ENCODE measurements at regions not wholly inside any gene's neighbourhood (a gene's known extent, or its start where the extent isn't known, plus 50 kb on each side); places are given as distances from the start of the nearest gene placed in this dataset.
"Not testable (repeated sequence)": the region's sequence is repeated elsewhere in the genome, so short reads cannot be mapped to it uniquely, and the experiment has no call there.

GRCh38 chr21:6125549-6126240 lies 4395.7 kb upstream of the TPTE start:
- H3K4me1 ChIP-seq; H3K4me3 ChIP-seq; ATAC-seq; intact Hi-C loops (cut with DNase I); H3K9me3 ChIP-seq; H3K27ac ChIP-seq; H3K27me3 ChIP-seq; H3K36me3 ChIP-seq (replicated peaks in 1 of 2; ENCODE audit: insufficient read depth in 1 of 2, low read depth in 2 of 2): not testable (repeated sequence)
- peak in 2 of 4 donors; percentile 3 to 7 for DNase-seq
- 100% methylated on average over 1 of the region's 24 CpGs; no CpG with 5 or more reads in 1 of the 2 donors for WGBS, 2 donors

GRCh38 chr21:6126976-6127732 lies 4394.2 kb upstream of the TPTE start:
- H3K9me3 ChIP-seq; H3K4me1 ChIP-seq; ATAC-seq; H3K4me3 ChIP-seq; H3K27ac ChIP-seq; H3K36me3 ChIP-seq (replicated peaks in 1 of 2; ENCODE audit: insufficient read depth in 1 of 2, low read depth in 2 of 2); H3K27me3 ChIP-seq; intact Hi-C loops (cut with DNase I): not testable (repeated sequence)
- WGBS, 2 donors: 77% methylated on average over 23 of the region's 43 CpGs; no CpG with 5 or more reads in 1 of the 2 donors
- DNase-seq: peak in 3 of 4 donors; percentile 2 to 7 (median 6)

GRCh38 chr21:6130734-6131133 lies 4390.6 kb upstream of the TPTE start:
- ATAC-seq; H3K27ac ChIP-seq; H3K27me3 ChIP-seq; H3K4me3 ChIP-seq; intact Hi-C loops (cut with DNase I); DNase-seq; H3K9me3 ChIP-seq; H3K4me1 ChIP-seq; H3K36me3 ChIP-seq (replicated peaks in 1 of 2; ENCODE audit: insufficient read depth in 1 of 2, low read depth in 2 of 2): not testable (repeated sequence)
- WGBS, 2 donors: 60 to 71% methylated on average over 1 of the region's 13 CpGs

DNA sequence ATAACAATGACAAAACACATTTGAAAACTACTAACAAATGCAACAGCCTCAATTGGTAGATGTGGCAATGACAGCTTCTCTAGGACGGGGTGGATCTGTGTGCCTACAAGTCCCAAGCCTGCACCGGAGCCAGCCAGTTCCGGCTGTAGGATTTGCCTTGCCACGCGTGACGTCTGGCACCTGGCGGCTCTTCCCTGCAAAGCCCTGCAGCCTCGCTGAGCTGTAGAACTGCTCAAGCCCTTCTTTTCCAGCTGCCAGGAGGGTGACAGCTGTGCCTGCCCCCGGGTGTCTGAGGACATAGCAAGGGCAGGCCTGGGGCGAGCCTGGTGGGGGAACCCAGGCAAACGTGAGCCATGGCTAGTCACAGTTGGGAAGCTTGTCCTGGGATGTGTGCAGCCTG lies 4388.0 kb upstream of the TPTE start:
- H3K9me3 ChIP-seq; DNase-seq; H3K27ac ChIP-seq; ATAC-seq; H3K36me3 ChIP-seq (replicated peaks in 1 of 2; ENCODE audit: insufficient read depth in 1 of 2, low read depth in 2 of 2); H3K4me3 ChIP-seq; H3K4me1 ChIP-seq; H3K27me3 ChIP-seq; intact Hi-C loops (cut with DNase I): not testable (repeated sequence)
- no CpG with 5 or more reads among the region's 11 CpGs for WGBS, 2 donors

GRCh38 chr21:6133852-6134630 lies 4387.3 kb upstream of the TPTE start:
- no CpG with 5 or more reads among the region's 22 CpGs for WGBS, 2 donors
- H3K27ac ChIP-seq; H3K4me3 ChIP-seq; H3K27me3 ChIP-seq; ATAC-seq; intact Hi-C loops (cut with DNase I); H3K36me3 ChIP-seq (replicated peaks in 1 of 2; ENCODE audit: insufficient read depth in 1 of 2, low read depth in 2 of 2); H3K9me3 ChIP-seq; DNase-seq; H3K4me1 ChIP-seq: not testable (repeated sequence)

GRCh38 chr21:6136732-6137131 lies 4384.7 kb upstream of the TPTE start:
- ATAC-seq; H3K27me3 ChIP-seq; H3K4me1 ChIP-seq; H3K4me3 ChIP-seq; H3K9me3 ChIP-seq; H3K27ac ChIP-seq; H3K36me3 ChIP-seq (replicated peaks in 1 of 2; ENCODE audit: insufficient read depth in 1 of 2, low read depth in 2 of 2); DNase-seq; intact Hi-C loops (cut with DNase I): not testable (repeated sequence)
- WGBS, 2 donors: no CpG with 5 or more reads among the region's 11 CpGs

- ATAC-seq; H3K27ac ChIP-seq; intact Hi-C loops (cut with DNase I); DNase-seq; H3K9me3 ChIP-seq; H3K4me1 ChIP-seq; H3K36me3 ChIP-seq (replicated peaks in 1 of 2; ENCODE audit: insufficient read depth in 1 of 2, low read depth in 2 of 2); H3K4me3 ChIP-seq; H3K27me3 ChIP-seq: not testable (repeated sequence)
- WGBS, 2 donors: no CpG with 5 or more reads among the region's 46 CpGs
Observed at GRCh38 chr21:6138244-6139136, 4382.9 kb upstream of the TPTE start.

DNA sequence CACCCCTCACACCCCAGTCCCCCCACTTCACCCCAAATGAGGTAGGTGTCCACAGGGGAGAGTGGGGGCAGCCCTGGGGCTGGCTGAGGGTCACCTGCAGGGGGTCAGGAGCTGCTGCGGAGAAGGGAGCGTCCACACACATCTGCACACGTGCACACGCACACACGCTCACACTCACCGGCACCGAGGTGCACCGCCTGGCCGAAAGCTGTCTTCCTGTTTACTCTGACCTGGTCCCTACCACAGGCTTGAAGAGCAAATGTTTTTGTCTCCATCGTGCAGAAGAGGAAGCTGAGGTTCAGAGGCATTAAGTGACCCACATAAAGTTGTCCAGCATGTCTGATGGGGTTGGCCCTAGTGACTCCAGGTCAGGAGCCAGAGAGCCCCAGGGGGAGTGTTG lies 4382.1 kb upstream of the TPTE start:
- H3K27ac ChIP-seq; H3K4me1 ChIP-seq; H3K9me3 ChIP-seq; DNase-seq; H3K4me3 ChIP-seq; H3K36me3 ChIP-seq (replicated peaks in 1 of 2; ENCODE audit: insufficient read depth in 1 of 2, low read depth in 2 of 2); ATAC-seq; H3K27me3 ChIP-seq; intact Hi-C loops (cut with DNase I): not testable (repeated sequence)
- WGBS, 2 donors: no CpG with 5 or more reads among the region's 10 CpGs

DNA sequence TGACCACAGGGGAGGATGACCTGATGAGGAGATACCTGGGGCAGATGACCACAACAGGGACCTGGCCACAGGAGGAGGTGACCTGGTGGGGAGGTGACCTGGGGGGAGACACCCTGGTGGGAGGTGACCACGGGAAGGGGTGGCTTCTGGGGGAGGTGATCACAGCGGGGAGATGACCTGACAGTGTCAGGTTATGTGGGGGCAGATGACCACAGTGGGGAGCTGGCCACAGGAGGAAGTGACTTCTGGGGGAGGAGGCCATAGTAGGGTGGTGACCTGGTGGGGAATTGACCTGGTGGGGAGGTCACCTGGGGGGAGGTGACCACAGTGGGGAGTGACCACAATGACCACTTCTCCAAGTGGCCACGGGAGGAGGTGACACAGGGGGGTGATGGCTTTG lies 4381.5 kb upstream of the TPTE start:
- H3K4me3 ChIP-seq; H3K27me3 ChIP-seq; H3K36me3 ChIP-seq (replicated peaks in 1 of 2; ENCODE audit: insufficient read depth in 1 of 2, low read depth in 2 of 2); intact Hi-C loops (cut with DNase I); H3K27ac ChIP-seq; ATAC-seq; DNase-seq; H3K4me1 ChIP-seq; H3K9me3 ChIP-seq: not testable (repeated sequence)
- WGBS, 2 donors: no CpG with 5 or more reads among the region's 3 CpGs

DNA sequence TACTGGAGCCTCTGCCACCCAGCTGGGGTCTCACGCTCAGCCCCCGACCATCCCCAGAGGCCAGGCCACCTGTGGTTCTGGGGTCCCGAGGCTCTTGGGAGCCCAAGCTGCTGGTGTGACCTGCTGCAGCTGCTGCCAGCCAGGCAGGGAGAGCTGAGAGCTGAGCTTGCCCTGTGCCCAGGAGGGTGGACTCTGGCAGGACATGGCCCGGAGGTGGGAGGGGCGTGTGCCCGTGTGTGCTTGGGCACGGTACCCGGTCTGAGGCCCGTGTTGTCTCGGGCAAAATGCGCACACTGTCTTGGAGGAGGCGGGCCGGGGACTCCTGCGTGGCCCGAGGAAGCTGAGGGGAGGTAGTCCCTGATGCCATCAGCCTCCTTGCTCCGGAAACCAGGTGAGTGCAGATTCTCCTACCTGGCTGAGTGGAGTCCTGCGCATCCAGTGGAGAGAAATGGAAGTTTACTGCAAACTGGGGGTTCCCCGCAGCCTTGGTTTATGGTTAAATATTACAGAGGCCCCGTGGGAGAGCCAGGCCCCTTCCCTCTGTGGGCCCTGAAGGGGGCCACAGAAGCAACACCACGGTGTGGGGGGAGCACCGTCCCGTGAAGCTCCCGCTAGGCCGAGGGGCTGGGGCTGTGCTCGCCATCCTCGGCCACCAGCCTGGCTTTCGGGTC lies 4380.8 kb upstream of the TPTE start:
- H3K4me3 ChIP-seq; intact Hi-C loops (cut with DNase I); DNase-seq; H3K36me3 ChIP-seq (replicated peaks in 1 of 2; ENCODE audit: insufficient read depth in 1 of 2, low read depth in 2 of 2); H3K9me3 ChIP-seq; H3K27me3 ChIP-seq; H3K4me1 ChIP-seq; H3K27ac ChIP-seq: not testable (repeated sequence)
- no CpG with 5 or more reads among the region's 27 CpGs for WGBS, 2 donors
- peak; percentile 74 for ATAC-seq

Data from body of pancreas (tissue), 4 donors.